H9 (cell line): ENCODE measurements at regions not wholly inside any gene's neighbourhood (a gene's known extent, or its start where the extent isn't known, plus 50 kb on each side); places are given as distances from the start of the nearest gene placed in this dataset.
A peak's percentile ranks its signal among the peaks of the same experiment; 100 is the strongest.

Experiments used
- DNase-seq: peaks from one replicate; pipeline ENCODE4 v3.0.0-alpha.2; 2017
- H2AFZ ChIP-seq: one replicate; pipeline ENCODE4 v1.6.1; 2013; ENCODE audit warnings: mild to moderate bottlenecking, low read length, control low read depth, moderate library complexity
- H2AK5ac ChIP-seq: 2 replicates; pipeline ENCODE4 v1.6.1; 2013; ENCODE audit warnings: low read length, control low read depth, mixed read lengths; ENCODE audit not compliant: insufficient read length
- H2BK120ac ChIP-seq: one replicate; pipeline ENCODE4 v1.6.1; 2013; ENCODE audit warnings: low read depth, mild to moderate bottlenecking, low read length, control low read depth, inconsistent platforms; ENCODE audit not compliant: poor library complexity, severe bottlenecking
- H2BK12ac ChIP-seq: 2 replicates; pipeline ENCODE4 v1.6.1; 2013; ENCODE audit warnings: low read length, control low read depth, mixed read lengths, low read depth; ENCODE audit not compliant: insufficient read length
- H2BK15ac ChIP-seq: 2 replicates; pipeline ENCODE4 v1.6.1; 2013; ENCODE audit warnings: low read depth, low read length, control low read depth
- H2BK20ac ChIP-seq: one replicate; pipeline ENCODE4 v1.6.1; 2013; ENCODE audit warnings: low read depth, mild to moderate bottlenecking, low read length, control low read depth, inconsistent platforms; ENCODE audit not compliant: poor library complexity, severe bottlenecking
- H2BK5ac ChIP-seq: 2 replicates; pipeline ENCODE4 v1.6.1; 2013; ENCODE audit warnings: low read length, control low read depth, mixed read lengths; ENCODE audit not compliant: insufficient read length
- H3K14ac ChIP-seq: 2 replicates; pipeline ENCODE4 v1.6.1; 2013; ENCODE audit warnings: low read length, control low read depth; ENCODE audit not compliant: insufficient read depth
- H3K18ac ChIP-seq: 2 replicates; pipeline ENCODE4 v1.6.1; 2013; ENCODE audit warnings: low read depth, mild to moderate bottlenecking, mixed read lengths, low read length, control low read depth; ENCODE audit not compliant: insufficient read length
- H3K23ac ChIP-seq: 2 replicates; pipeline ENCODE4 v1.6.1; 2013; ENCODE audit warnings: low read length, control low read depth, mixed read lengths, low read depth; ENCODE audit not compliant: insufficient read length
- H3K23me2 ChIP-seq: 2 replicates; pipeline ENCODE4 v1.6.1; 2013; ENCODE audit warnings: low read depth, mild to moderate bottlenecking, mixed read lengths, low read length, control low read depth; ENCODE audit not compliant: insufficient read length, poor library complexity, severe bottlenecking
- H3K27ac ChIP-seq: 2 replicates; pipeline ENCODE4 v1.5.1; 2013; ENCODE audit warnings: low read length, control low read depth, mixed read lengths, low read depth; ENCODE audit not compliant: insufficient read length
- H3K27me3 ChIP-seq: 2 replicates; pipeline ENCODE4 v1.6.1; 2013; ENCODE audit warnings: low read length, control low read depth, inconsistent platforms; ENCODE audit not compliant: insufficient read depth
- H3K4ac ChIP-seq: 2 replicates; pipeline ENCODE4 v1.6.1; 2013; ENCODE audit warnings: low read depth, mild to moderate bottlenecking, control low read depth, inconsistent platforms, low read length, moderate library complexity
- H3K4me1 ChIP-seq: 2 replicates; pipeline ENCODE4 v1.6.1; 2013; ENCODE audit warnings: low read length, control low read depth, inconsistent platforms; ENCODE audit not compliant: insufficient read depth
- H3K4me2 ChIP-seq: 2 replicates; pipeline ENCODE4 v1.6.1; 2013; ENCODE audit warnings: low read length, control low read depth, mixed read lengths; ENCODE audit not compliant: insufficient read length, insufficient read depth
- H3K56ac ChIP-seq: 2 replicates; pipeline ENCODE4 v1.6.1; 2013; ENCODE audit warnings: low read depth, mild to moderate bottlenecking, mixed read lengths, low read length, control low read depth; ENCODE audit not compliant: insufficient read length
- H3K79me1 ChIP-seq: 2 replicates; pipeline ENCODE4 v1.6.1; 2013; ENCODE audit warnings: low read depth, mild to moderate bottlenecking, moderate library complexity, low read length, control low read depth, inconsistent platforms; ENCODE audit not compliant: insufficient read depth, poor library complexity, severe bottlenecking
- H3K79me2 ChIP-seq: 2 replicates; pipeline ENCODE4 v1.6.1; 2013; ENCODE audit warnings: low read length, control low read depth, inconsistent platforms; ENCODE audit not compliant: insufficient read depth
- H3K9ac ChIP-seq: 2 replicates; pipeline ENCODE4 v1.6.1; 2013; ENCODE audit warnings: low read length, control low read depth, mixed read lengths; ENCODE audit not compliant: insufficient read length; ENCODE audit errors: extremely low read depth
- H3K9me3 ChIP-seq: one replicate; pipeline ENCODE4 v1.6.1; 2013; ENCODE audit warnings: low read depth, low read length, inconsistent platforms; ENCODE audit not compliant: control insufficient read depth
- H3T11ph ChIP-seq: one replicate; pipeline ENCODE4 v1.6.1; 2013; ENCODE audit warnings: mild to moderate bottlenecking, low read length, control low read depth, inconsistent platforms
- H4K20me1 ChIP-seq: one replicate; pipeline ENCODE4 v1.6.1; 2013; ENCODE audit not compliant: control insufficient read depth, insufficient read length, insufficient read depth
- H4K5ac ChIP-seq: 2 replicates; pipeline ENCODE4 v1.6.1; 2013; ENCODE audit warnings: low read depth, mild to moderate bottlenecking, mixed read lengths, low read length, control low read depth; ENCODE audit not compliant: insufficient read length
- H4K8ac ChIP-seq: replicated peaks from 2 replicates; pipeline ENCODE4 v1.6.1; 2013; ENCODE audit warnings: low read length, control low read depth, mixed read lengths, low read depth; ENCODE audit not compliant: insufficient read length
- H4K91ac ChIP-seq: 2 replicates; pipeline ENCODE4 v1.6.1; 2013; ENCODE audit warnings: low read depth, mild to moderate bottlenecking, moderate library complexity, mixed read lengths, low read length, control low read depth; ENCODE audit not compliant: insufficient read length
- H3K27ac Mint-ChIP-seq, 3 experiments: 2 replicates in 2 of 3; 3 replicates in 1 of 3; pipeline ENCODE4 v1.8.0; 2020 to 2021; ENCODE audit warnings: mixed read lengths in 3 of 3, mild to moderate bottlenecking in 1 of 3, moderate library complexity in 1 of 3
- H3K27me3 Mint-ChIP-seq: 2 replicates; pipeline ENCODE4 v1.8.0; 2021; ENCODE audit warnings: low read depth, mild to moderate bottlenecking, moderate library complexity, mixed read lengths
- H3K36me3 Mint-ChIP-seq, 3 experiments: 2 replicates in 2 of 3; 3 replicates in 1 of 3; pipeline ENCODE4 v1.8.0; 2020 to 2021; ENCODE audit warnings: low read depth in 3 of 3, mixed read lengths in 3 of 3; ENCODE audit not compliant: insufficient read depth in 1 of 3
- H3K4me1 Mint-ChIP-seq, 2 experiments: 2 replicates each; pipeline ENCODE4 v1.8.0; 2020; ENCODE audit warnings: mixed read lengths in 2 of 2
- H3K4me3 Mint-ChIP-seq, 2 experiments: 2 replicates in 1 of 2; 3 replicates in 1 of 2; pipeline ENCODE4 v1.8.0; 2020 to 2021; ENCODE audit warnings: mild to moderate bottlenecking in 2 of 2, mixed read lengths in 2 of 2, moderate library complexity in 1 of 2
- H3K9me3 Mint-ChIP-seq, 2 experiments: 2 replicates in 1 of 2; 3 replicates in 1 of 2; pipeline ENCODE4 v1.8.0; 2020; ENCODE audit warnings: mild to moderate bottlenecking in 2 of 2, mixed read lengths in 2 of 2, moderate library complexity in 1 of 2
- WGBS: extraction: QIAGEN DNeasy Blood & Tissue Kit; methylation state at CpG from one replicate; pipeline ENCODE4 v1.1.7; 2013; ENCODE audit warnings: missing lambda C conversion rate, low lambda C conversion rate, mixed read lengths; ENCODE audit not compliant: insufficient read length; ENCODE audit errors: extremely low coverage; 5-methylcytosine and 5-hydroxymethylcytosine counted together
- TF ChIP-seq, protein P1 (sequence below): fragments of 200-600 bp; sonication (generic); conservative IDR thresholded peaks from 3 replicates; pipeline ENCODE4 v1.8.0; 2021; ENCODE audit warnings: antibody characterized with exemption, mild to moderate bottlenecking

DNA sequence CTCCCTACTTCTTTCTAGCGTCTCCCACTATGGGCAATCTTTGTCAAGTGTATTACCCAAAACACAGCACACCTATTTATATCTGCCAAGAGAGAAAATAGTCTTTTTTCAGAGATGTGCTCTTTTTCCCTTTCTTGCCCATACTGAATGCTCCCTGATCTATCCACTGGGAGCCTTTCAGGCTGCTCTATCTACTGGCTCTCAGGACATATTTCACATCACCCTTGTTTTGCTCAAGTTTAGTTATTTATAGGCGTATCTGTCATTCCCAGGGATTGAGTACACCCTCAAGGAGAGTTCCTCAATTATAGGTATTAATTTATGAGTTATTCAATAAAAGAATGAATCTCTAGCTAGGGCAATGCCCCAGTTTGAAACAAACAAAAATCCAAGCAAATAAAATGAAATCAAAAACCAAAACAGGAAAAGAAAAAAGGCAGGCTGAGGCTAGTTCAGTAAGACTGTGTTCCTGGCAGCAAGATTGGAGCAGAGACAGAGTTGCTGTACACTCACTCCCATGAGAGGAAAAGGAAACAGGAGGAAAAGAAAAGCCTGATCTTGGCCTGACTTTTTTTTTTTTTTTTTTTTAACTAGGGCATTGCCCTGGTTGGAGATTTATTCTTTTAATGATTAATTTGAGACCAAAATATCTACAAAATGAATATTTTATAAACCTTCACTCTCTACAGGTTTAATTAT is 665.9 kb upstream of the PCDH15 start:
- Mint-ChIP-seq H3K36me3 (no peaks in the 10 kb centered on the region; a peak in 1 of 7 replicates), H3K27ac (peak overlapping the region in 1 of 3 experiments; percentile 80; a peak in 2 of 7 replicates), H3K27me3 (no peaks in the 10 kb centered on the region; the same call in 1 of the 2 replicates), H3K4me1 (no peaks in the 10 kb centered on the region), H3K4me3 (no peak overlapping the region), H3K9me3 (no peaks in the 10 kb centered on the region; a peak in 1 of 5 replicates)
- no CpG with 5 or more reads among the region's 2 CpGs for WGBS
- Histone ChIP-seq H3T11ph (no peak overlapping the region), H2AK5ac (no peak overlapping the region), H2BK12ac (no peak overlapping the region), H3K4me2 (no peak overlapping the region), H3K27ac (no peak overlapping the region), H2BK20ac (no peak overlapping the region), H4K91ac (no peak overlapping the region), H4K5ac (no peak overlapping the region), H3K79me1 (no peaks in the 10 kb centered on the region), H3K56ac (no peak overlapping the region), H2BK15ac (no peak overlapping the region), H3K4me1 (no peaks in the 10 kb centered on the region), H3K18ac (no peak overlapping the region), H3K23me2 (no peaks in the 10 kb centered on the region), H2BK120ac (no peak overlapping the region), H3K23ac (no peak overlapping the region), H3K27me3 (no peaks in the 10 kb centered on the region), H4K20me1 (no peaks in the 10 kb centered on the region), H4K8ac (no peak overlapping the region), H3K14ac (no peak overlapping the region), H3K79me2 (no peaks in the 10 kb centered on the region), H2AFZ (no peak overlapping the region), H3K4ac (no peak overlapping the region), H2BK5ac (no peak overlapping the region), H3K9ac (no peak overlapping the region), H3K9me3 (no peaks in the 10 kb centered on the region)
- no peak for DNase-seq
- TF ChIP-seq, protein P1, sequence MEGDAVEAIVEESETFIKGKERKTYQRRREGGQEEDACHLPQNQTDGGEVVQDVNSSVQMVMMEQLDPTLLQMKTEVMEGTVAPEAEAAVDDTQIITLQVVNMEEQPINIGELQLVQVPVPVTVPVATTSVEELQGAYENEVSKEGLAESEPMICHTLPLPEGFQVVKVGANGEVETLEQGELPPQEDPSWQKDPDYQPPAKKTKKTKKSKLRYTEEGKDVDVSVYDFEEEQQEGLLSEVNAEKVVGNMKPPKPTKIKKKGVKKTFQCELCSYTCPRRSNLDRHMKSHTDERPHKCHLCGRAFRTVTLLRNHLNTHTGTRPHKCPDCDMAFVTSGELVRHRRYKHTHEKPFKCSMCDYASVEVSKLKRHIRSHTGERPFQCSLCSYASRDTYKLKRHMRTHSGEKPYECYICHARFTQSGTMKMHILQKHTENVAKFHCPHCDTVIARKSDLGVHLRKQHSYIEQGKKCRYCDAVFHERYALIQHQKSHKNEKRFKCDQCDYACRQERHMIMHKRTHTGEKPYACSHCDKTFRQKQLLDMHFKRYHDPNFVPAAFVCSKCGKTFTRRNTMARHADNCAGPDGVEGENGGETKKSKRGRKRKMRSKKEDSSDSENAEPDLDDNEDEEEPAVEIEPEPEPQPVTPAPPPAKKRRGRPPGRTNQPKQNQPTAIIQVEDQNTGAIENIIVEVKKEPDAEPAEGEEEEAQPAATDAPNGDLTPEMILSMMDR, result no peak
